ENCODE measurements at regions not wholly inside any gene's neighbourhood (a gene's known extent, or its start where the extent isn't known, plus 50 kb on each side); places are given as distances from the start of the nearest gene placed in this dataset.

GRCh38 chrX:20637351-20637750 is 370.6 kb upstream of the RPS6KA3 start:
- intact Hi-C loops (cut with DNase I) = no loop called here
- no peak for ATAC-seq
- H3K27me3 ChIP-seq = no peaks in the 10 kb centered on the region

DNA sequence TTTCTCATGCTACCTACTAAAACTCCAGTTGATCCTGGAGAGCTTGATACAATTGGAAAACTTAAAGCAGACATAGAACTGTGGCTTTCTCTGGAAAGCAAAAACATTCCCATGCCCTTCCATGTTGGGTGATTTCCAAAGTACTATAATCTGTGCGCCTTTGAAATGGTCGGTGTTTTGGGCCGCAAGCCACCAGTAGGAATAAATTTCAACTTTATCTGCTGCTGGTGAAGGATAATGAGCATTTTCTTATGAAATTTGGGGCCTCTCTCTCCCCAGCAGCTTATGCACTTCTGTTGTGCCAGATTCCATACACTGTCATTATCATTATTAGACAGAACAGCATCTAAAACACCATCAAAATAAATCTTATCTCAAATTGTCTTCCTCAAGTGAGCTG is 366.7 kb upstream of the RPS6KA3 start:
- no peaks in the 10 kb centered on the region for H3K4me1 ChIP-seq
- TF ChIP-seq CTCF (IDR thresholded peaks at IDR 0.05) = no peak
- no peak overlapping the region for H3K4me3 ChIP-seq
- H3K9me3 ChIP-seq = no peaks in the 10 kb centered on the region
- no peaks in the 10 kb centered on the region for H3K36me3 ChIP-seq
- H3K27ac ChIP-seq = no peak overlapping the region
- intact Hi-C loops (cut with DNase I) = no loop called here
- H3K27me3 ChIP-seq = no peaks in the 10 kb centered on the region
- ATAC-seq (no peak), DNase-seq (no peak)

More at GRCh38 chrX:20637351-20637750, 370.6 kb upstream of the RPS6KA3 start:
- H3K27ac ChIP-seq = no peak overlapping the region
- H3K4me1 ChIP-seq = no peaks in the 10 kb centered on the region
- H3K4me3 ChIP-seq = no peak overlapping the region
- no peaks in the 10 kb centered on the region for H3K36me3 ChIP-seq
- DNase-seq = no peak
- H3K9me3 ChIP-seq = no peaks in the 10 kb centered on the region
- no peak for TF ChIP-seq CTCF (IDR thresholded peaks at IDR 0.05)

DNA sequence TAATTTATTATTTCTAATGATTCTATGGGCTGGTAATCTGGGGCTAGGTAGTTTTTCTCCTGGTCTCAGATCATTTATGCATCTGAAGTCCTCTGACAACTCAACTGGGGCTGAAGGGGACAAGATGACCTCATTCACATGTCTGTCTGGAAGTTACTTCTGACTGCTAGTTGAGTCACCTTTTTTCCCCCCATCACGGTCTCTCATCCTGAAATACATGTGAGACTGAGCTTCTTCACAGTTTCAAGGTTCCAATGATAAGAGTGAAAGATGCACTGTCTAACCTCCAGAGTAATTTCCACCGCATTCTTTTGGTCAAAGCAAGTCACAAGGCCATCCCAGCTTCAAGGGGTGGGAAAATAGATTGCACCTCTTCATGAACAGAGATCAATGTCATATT is 356.7 kb upstream of the RPS6KA3 start:
- no peaks in the 10 kb centered on the region for H3K36me3 ChIP-seq
- intact Hi-C loops (cut with DNase I) = no loop called here

GRCh38 chrX:20620306-20620705 is 353.6 kb upstream of the RPS6KA3 start:
- Histone ChIP-seq H3K27me3 (no peaks in the 10 kb centered on the region), H3K4me1 (no peaks in the 10 kb centered on the region), H3K27ac (no peak overlapping the region), H3K9me3 (no peaks in the 10 kb centered on the region), H3K36me3 (no peaks in the 10 kb centered on the region), H3K4me3 (no peak overlapping the region)
- DNase-seq (no peak), ATAC-seq (no peak)
- intact Hi-C loops (cut with DNase I) = no loop called here
- no peak for TF ChIP-seq CTCF (IDR thresholded peaks at IDR 0.05)

More for the DNA sequence above, 356.7 kb upstream of the RPS6KA3 start:
- ATAC-seq = no peak
- H3K4me3 ChIP-seq = no peak overlapping the region
- H3K4me1 ChIP-seq = no peaks in the 10 kb centered on the region
- TF ChIP-seq CTCF (IDR thresholded peaks at IDR 0.05) = no peak
- H3K9me3 ChIP-seq = no peaks in the 10 kb centered on the region
- H3K27me3 ChIP-seq = no peaks in the 10 kb centered on the region
- no peak overlapping the region for H3K27ac ChIP-seq
- DNase-seq = no peak

GRCh38 chrX:20609916-20610415 is 343.3 kb upstream of the RPS6KA3 start:
- H3K27me3 ChIP-seq = no peaks in the 10 kb centered on the region
- no peaks in the 10 kb centered on the region for H3K9me3 ChIP-seq
- H3K4me3 ChIP-seq = no peak overlapping the region
- H3K4me1 ChIP-seq = no peaks in the 10 kb centered on the region
- ATAC-seq = no peak
- no peak overlapping the region for H3K27ac ChIP-seq
- TF ChIP-seq CTCF (IDR thresholded peaks at IDR 0.05) = no peak
- H3K36me3 ChIP-seq = no peaks in the 10 kb centered on the region
- intact Hi-C loops (cut with DNase I) = no loop called here
- DNase-seq = no peak

DNA sequence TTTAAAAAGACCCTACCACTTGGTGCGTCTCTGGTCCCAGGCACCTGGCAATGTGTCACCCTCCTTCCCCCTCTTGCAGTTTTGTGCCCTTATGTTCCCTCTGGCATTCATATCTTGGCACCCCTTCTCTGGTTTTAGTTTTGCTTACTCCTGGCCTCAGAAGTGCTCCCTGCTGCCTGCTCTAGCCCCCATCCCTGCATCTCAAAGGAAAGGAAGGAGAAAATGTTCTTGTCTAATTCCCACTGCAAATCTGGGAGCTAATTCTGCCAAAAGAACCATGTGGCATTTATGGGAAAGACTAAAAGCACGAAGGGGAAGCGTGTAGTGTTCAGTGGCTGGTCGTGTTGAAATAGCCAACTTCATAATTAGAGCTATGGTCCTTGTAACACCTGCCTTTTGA is 340.1 kb upstream of the RPS6KA3 start:
- ATAC-seq (no peak), DNase-seq (no peak)
- H3K9me3 ChIP-seq = no peaks in the 10 kb centered on the region
- H3K4me1 ChIP-seq = no peaks in the 10 kb centered on the region
- TF ChIP-seq CTCF (IDR thresholded peaks at IDR 0.05) = no peak
- no peaks in the 10 kb centered on the region for H3K27me3 ChIP-seq
- no peak overlapping the region for H3K4me3 ChIP-seq
- no peaks in the 10 kb centered on the region for H3K36me3 ChIP-seq
- intact Hi-C loops (cut with DNase I) = no loop called here
- no peak overlapping the region for H3K27ac ChIP-seq

All from upper lobe of right lung (tissue), 1 donor.